ENCODE measurements at regions not wholly inside any gene's neighbourhood (a gene's known extent, or its start where the extent isn't known, plus 50 kb on each side); places are given as distances from the start of the nearest gene placed in this dataset.

DNA sequence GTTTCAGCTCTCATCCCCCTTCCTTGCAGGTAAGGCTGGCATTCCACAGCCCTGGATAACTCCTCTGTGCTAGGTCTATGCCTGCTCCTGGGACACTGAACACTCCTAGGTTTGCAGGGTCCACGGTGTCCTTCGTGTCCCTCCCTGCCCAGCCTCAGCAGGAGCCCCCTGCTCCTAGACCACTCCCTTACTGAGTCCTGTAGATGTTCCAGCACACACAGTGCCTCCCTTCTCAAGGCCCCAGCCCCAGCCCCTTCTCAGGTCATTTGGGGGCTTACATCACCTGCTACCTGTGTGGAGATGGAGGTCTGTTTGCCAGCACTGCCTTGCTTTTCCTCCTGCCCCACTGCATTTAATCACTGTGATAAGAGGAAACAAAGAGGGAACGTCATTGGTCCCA is 146.4 kb upstream of the TNP1 start:
- no peak overlapping the region for H3K9ac ChIP-seq (ENCODE audit: insufficient read length)
- no peaks in the 10 kb centered on the region for H3K36me3 ChIP-seq (ENCODE audit: insufficient read depth, low read length)
- no peak for TF ChIP-seq FOXP2 (optimal IDR thresholded peaks at IDR 0.05; ENCODE audit: control extremely low read depth, extremely low read length, insufficient read depth)
- no peak for TF ChIP-seq POLR2AphosphoS5 (IDR thresholded peaks at IDR 0.05; ENCODE audit: borderline replicate concordance, low read depth, low read length)
- TF ChIP-seq EZH2 (IDR thresholded peaks at IDR 0.05) = no peak
- DNase-seq (ENCODE audit: low read depth, low spot score) = no peak
- H3K4me3 ChIP-seq = no peak overlapping the region
- H3K27ac ChIP-seq = no peak overlapping the region
- H3K9me3 ChIP-seq (ENCODE audit: low read depth, low read length) = no peaks in the 10 kb centered on the region

DNA sequence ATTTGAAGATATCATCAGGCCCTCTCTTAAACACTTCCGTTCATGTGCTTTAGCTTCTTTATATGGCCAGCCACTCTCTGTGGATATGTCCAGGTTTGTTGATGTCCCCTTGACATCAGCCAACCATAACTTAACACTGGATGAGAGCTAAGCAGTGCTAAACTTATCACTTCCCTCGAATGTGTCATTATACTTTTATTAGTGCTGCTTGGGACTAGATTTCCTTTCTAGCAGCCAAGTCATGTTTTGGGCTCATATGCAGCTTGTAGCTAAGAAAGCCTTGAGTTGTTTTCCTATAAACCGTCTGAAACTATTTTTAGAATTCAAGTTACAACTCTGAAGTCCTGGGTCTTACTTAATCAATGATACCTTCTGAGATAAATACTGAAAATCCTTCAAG is 144.8 kb upstream of the TNP1 start:
- Histone ChIP-seq H3K27ac (no peak overlapping the region), H3K9me3 (ENCODE audit: low read depth, low read length) (no peaks in the 10 kb centered on the region), H3K36me3 (ENCODE audit: insufficient read depth, low read length) (no peaks in the 10 kb centered on the region), H3K4me3 (no peak overlapping the region), H3K9ac (ENCODE audit: insufficient read length) (no peak overlapping the region)
- no peak for TF ChIP-seq FOXP2 (optimal IDR thresholded peaks at IDR 0.05; ENCODE audit: control extremely low read depth, extremely low read length, insufficient read depth)
- no peak for TF ChIP-seq POLR2AphosphoS5 (IDR thresholded peaks at IDR 0.05; ENCODE audit: borderline replicate concordance, low read depth, low read length)
- no peak for TF ChIP-seq EZH2 (IDR thresholded peaks at IDR 0.05)
- DNase-seq (ENCODE audit: low read depth, low spot score) = no peak

DNA sequence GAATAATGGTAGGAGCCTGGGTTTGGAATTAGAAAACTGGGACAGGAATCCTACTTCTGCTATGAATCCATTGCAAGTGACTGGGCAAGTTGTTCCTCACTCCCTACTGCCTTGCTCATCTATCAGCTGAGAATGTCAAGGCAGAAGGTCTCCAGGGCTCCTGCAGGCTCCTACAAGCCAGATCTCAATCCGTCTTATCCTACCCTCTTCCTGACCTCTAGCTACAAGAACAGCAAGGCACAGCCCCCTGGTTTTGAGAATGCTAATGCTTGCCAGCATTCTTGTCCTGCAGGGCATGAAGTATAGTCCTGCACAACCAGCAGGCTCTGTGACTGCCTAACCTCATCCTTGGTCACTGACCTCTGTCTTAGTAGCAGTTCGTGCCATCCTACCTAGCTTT is 141.9 kb upstream of the TNP1 start:
- no peak overlapping the region for H3K9ac ChIP-seq (ENCODE audit: insufficient read length)
- H3K36me3 ChIP-seq (ENCODE audit: insufficient read depth, low read length) = no peaks in the 10 kb centered on the region
- TF ChIP-seq FOXP2 (optimal IDR thresholded peaks at IDR 0.05; ENCODE audit: control extremely low read depth, extremely low read length, insufficient read depth) = no peak
- TF ChIP-seq EZH2 (IDR thresholded peaks at IDR 0.05) = no peak
- no peaks in the 10 kb centered on the region for H3K9me3 ChIP-seq (ENCODE audit: low read depth, low read length)
- no peak overlapping the region for H3K4me3 ChIP-seq
- H3K27ac ChIP-seq = no peak overlapping the region
- DNase-seq (ENCODE audit: low read depth, low spot score) = no peak

DNA sequence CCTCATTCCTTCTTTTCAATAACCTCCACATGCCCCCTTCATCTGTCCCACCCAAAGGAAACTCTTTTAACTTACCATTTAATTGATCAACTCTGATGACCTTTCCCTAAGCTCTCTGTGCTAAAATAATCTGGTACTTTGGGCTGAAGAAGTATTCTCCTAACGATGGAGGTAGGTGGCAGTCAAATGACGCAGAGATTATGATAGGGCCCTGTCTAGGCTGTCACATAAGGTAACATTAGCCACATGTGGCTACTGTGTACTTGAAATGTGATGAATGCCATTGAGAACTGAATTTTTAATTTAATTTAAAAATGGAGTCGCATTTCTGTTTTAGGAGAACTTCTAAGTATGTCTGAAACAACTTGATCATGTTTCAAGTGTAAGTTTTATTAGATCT is 140.5 kb upstream of the TNP1 start:
- no peak for TF ChIP-seq POLR2AphosphoS5 (IDR thresholded peaks at IDR 0.05; ENCODE audit: borderline replicate concordance, low read depth, low read length)
- TF ChIP-seq EZH2 (IDR thresholded peaks at IDR 0.05) = no peak
- TF ChIP-seq FOXP2 (optimal IDR thresholded peaks at IDR 0.05; ENCODE audit: control extremely low read depth, extremely low read length, insufficient read depth) = no peak
- Histone ChIP-seq H3K27ac (no peak overlapping the region), H3K36me3 (ENCODE audit: insufficient read depth, low read length) (no peaks in the 10 kb centered on the region), H3K4me3 (no peak overlapping the region), H3K9ac (ENCODE audit: insufficient read length) (no peak overlapping the region), H3K9me3 (ENCODE audit: low read depth, low read length) (no peaks in the 10 kb centered on the region)
- no peak for DNase-seq (ENCODE audit: low read depth, low spot score)

DNA sequence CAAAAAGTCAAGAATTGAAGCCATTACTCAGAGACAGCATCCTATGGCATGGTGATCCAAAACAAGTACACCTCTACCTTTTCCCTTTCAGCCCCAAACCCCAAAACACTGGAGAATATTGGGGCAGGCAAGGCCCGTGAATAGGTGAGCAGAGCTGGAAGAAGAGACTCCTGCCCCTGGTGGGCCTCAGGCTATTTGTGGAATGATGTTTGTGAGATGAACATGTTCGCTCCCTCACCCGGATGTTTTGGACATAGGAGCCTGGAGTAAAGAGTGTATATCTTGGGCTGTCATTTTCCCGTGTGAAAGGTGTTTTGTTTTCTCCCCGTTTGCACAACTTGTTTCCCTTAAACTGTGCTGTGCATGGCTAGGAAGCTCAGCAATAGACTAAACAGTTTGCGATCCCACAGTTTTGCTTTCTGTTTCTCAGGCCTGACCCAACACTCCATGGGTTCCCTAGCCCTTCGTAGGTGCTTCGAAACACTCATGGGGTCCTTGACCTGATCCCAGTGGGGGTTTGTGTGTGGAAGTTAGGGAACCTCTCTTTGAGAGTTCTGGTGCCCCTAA is 136.5 kb upstream of the TNP1 start:
- H3K9ac ChIP-seq (ENCODE audit: insufficient read length) = no peak overlapping the region
- no peaks in the 10 kb centered on the region for H3K36me3 ChIP-seq (ENCODE audit: insufficient read depth, low read length)
- H3K27ac ChIP-seq = no peak overlapping the region
- TF ChIP-seq EZH2 (IDR thresholded peaks at IDR 0.05) = no peak
- TF ChIP-seq POLR2AphosphoS5 (IDR thresholded peaks at IDR 0.05; ENCODE audit: borderline replicate concordance, low read depth, low read length) = no peak
- no peak for TF ChIP-seq FOXP2 (optimal IDR thresholded peaks at IDR 0.05; ENCODE audit: control extremely low read depth, extremely low read length, insufficient read depth)
- no peak overlapping the region for H3K4me3 ChIP-seq
- no peak for DNase-seq (ENCODE audit: low read depth, low spot score)
- H3K9me3 ChIP-seq (ENCODE audit: low read depth, low read length) = no peaks in the 10 kb centered on the region

DNA sequence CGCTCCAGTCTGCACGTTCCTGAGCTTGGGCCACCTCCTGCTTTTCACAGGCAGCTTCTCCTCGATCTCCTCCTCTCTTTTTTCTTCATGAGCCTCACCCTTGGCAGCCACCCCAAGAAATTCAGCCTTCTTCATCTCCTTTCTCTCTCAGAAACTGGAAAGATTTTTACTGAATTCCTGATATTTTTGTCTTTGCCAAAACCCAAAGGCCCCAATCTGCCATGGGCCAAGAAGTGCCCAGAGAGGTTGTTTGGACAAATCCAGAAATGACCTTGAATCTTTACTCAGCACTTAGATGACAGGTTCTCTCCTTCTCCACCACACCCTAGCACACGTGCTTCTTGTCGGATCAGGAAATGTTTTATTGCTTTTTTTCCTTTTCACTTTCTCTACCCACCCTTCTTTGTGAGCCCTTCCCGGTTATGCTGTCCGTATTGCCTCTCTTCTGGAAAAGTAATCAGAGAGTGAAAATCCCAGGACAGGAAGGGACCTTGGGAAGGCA is 134.5 kb upstream of the TNP1 start:
- no peak overlapping the region for H3K27ac ChIP-seq
- H3K36me3 ChIP-seq (ENCODE audit: insufficient read depth, low read length) = no peaks in the 10 kb centered on the region
- no peak overlapping the region for H3K4me3 ChIP-seq
- H3K9ac ChIP-seq (ENCODE audit: insufficient read length) = no peak overlapping the region
- TF ChIP-seq POLR2AphosphoS5 (IDR thresholded peaks at IDR 0.05; ENCODE audit: borderline replicate concordance, low read depth, low read length) = no peak
- no peak for TF ChIP-seq EZH2 (IDR thresholded peaks at IDR 0.05)
- TF ChIP-seq FOXP2 (optimal IDR thresholded peaks at IDR 0.05; ENCODE audit: control extremely low read depth, extremely low read length, insufficient read depth) = no peak
- no peaks in the 10 kb centered on the region for H3K9me3 ChIP-seq (ENCODE audit: low read depth, low read length)
- DNase-seq (ENCODE audit: low read depth, low spot score) = no peak

DNA sequence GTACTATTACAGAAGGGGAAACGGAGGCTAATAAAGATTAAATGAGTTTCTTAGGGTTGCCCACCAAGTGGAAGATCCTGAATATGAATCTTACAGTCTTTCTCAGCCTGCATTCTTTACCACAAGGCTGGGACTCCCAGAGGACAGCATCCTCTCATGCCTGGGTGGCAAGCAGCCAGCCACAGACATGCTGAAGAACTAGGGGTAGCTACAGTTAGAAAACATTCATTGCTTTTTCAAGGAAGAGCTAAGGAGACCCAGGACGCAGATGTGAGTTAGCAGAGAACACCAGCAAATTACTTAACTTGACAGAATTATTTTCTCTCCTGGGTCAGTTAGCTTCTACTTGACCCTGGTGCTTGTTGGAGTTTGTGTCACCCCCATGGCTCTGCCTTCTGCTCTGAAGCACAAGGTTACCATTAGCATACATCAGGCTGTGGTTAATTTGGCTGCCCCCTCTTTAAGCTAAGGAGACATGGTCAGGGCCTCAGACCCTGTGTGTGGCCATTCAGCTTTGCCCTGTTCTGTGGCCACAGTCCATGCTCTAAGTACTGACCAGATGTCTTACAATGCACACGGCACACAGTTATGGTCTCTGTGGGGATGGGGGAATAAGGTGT is 132.3 kb upstream of the TNP1 start:
- H3K36me3 ChIP-seq (ENCODE audit: insufficient read depth, low read length) = no peaks in the 10 kb centered on the region
- H3K4me3 ChIP-seq = no peak overlapping the region
- H3K9me3 ChIP-seq (ENCODE audit: low read depth, low read length) = no peaks in the 10 kb centered on the region
- DNase-seq (ENCODE audit: low read depth, low spot score) = no peak
- no peak overlapping the region for H3K9ac ChIP-seq (ENCODE audit: insufficient read length)
- TF ChIP-seq FOXP2 (optimal IDR thresholded peaks at IDR 0.05; ENCODE audit: control extremely low read depth, extremely low read length, insufficient read depth) = no peak
- TF ChIP-seq POLR2AphosphoS5 (IDR thresholded peaks at IDR 0.05; ENCODE audit: borderline replicate concordance, low read depth, low read length) = no peak
- TF ChIP-seq EZH2 (IDR thresholded peaks at IDR 0.05) = no peak
- no peak overlapping the region for H3K27ac ChIP-seq

DNA sequence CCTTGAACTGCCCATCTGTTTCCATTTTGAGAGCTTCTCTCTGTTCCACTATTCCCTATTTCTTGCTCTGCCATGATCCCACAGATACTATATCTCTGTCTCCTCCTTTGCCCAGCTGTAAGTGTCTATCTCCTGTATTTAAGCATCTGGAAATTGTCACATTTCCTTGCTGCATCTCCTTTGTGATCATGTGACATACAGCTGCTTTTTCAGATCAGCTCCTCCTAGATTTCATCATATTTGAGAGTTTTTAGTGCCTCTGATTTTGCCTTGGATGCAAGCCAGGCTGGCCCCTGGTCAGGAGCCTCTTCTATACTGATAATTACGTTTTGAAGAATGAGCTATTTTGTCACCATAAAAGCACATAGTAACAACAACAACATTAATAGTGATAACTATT is 131.7 kb upstream of the TNP1 start:
- TF ChIP-seq FOXP2 (optimal IDR thresholded peaks at IDR 0.05; ENCODE audit: control extremely low read depth, extremely low read length, insufficient read depth) = no peak
- no peak for TF ChIP-seq POLR2AphosphoS5 (IDR thresholded peaks at IDR 0.05; ENCODE audit: borderline replicate concordance, low read depth, low read length)
- no peak for TF ChIP-seq EZH2 (IDR thresholded peaks at IDR 0.05)
- no peak overlapping the region for H3K4me3 ChIP-seq
- no peak overlapping the region for H3K27ac ChIP-seq
- H3K36me3 ChIP-seq (ENCODE audit: insufficient read depth, low read length) = no peaks in the 10 kb centered on the region
- no peaks in the 10 kb centered on the region for H3K9me3 ChIP-seq (ENCODE audit: low read depth, low read length)
- H3K9ac ChIP-seq (ENCODE audit: insufficient read length) = no peak overlapping the region
- no peak for DNase-seq (ENCODE audit: low read depth, low spot score)

Measured in SK-N-MC (cell line).